Thymus (tissue), 11 donors: ENCODE measurements at regions not wholly inside any gene's neighbourhood (a gene's known extent, or its start where the extent isn't known, plus 50 kb on each side); places are given as distances from the start of the nearest gene placed in this dataset.

Source experiments
- DNase-seq, 9 donors: peaks; one replicate each; pipeline ENCODE4 v3.0.0-alpha.2; 2013; ENCODE audit warnings: low spot score in 9 of 9, low read depth in 6 of 9, missing footprints in 1 of 9
- H3K27ac ChIP-seq, 2 donors: one replicate each; pipeline ENCODE4 v1.5.1; 2013; ENCODE audit warnings: control low read depth in 1 of 2, low read depth in 1 of 2, low read length in 1 of 2, mild to moderate bottlenecking in 1 of 2, moderate library complexity in 1 of 2
- H3K27me3 ChIP-seq, 2 donors: one replicate each; pipeline ENCODE4 v1.5.1; 2013; ENCODE audit warnings: low read length in 1 of 2; ENCODE audit not compliant: control insufficient read depth in 2 of 2, insufficient read depth in 1 of 2
- H3K36me3 ChIP-seq, 2 donors: one replicate each; pipeline ENCODE4 v1.5.1; 2013; ENCODE audit warnings: low read length in 1 of 2, mild to moderate bottlenecking in 1 of 2, moderate library complexity in 1 of 2; ENCODE audit not compliant: control insufficient read depth in 2 of 2, insufficient read depth in 2 of 2
- H3K4me1 ChIP-seq, 2 donors: one replicate each; pipeline ENCODE4 v1.5.1; 2013; ENCODE audit warnings: low read length in 2 of 2; ENCODE audit not compliant: control insufficient read depth in 2 of 2, insufficient read depth in 2 of 2
- H3K4me3 ChIP-seq, 2 donors: one replicate each; pipeline ENCODE4 v1.5.1; 2013; ENCODE audit warnings: low read length in 2 of 2, control low read depth in 1 of 2, mild to moderate bottlenecking in 1 of 2
- H3K9me3 ChIP-seq, 2 donors: one replicate each; pipeline ENCODE4 v1.5.1; 2013; ENCODE audit warnings: low read length in 1 of 2, mild to moderate bottlenecking in 1 of 2; ENCODE audit not compliant: control insufficient read depth in 2 of 2, insufficient read depth in 1 of 2
- WGBS: extraction: QIAGEN DNeasy Blood & Tissue Kit; methylation state at CpG from one replicate; pipeline ENCODE4 v1.1.7; 2013; 5-methylcytosine and 5-hydroxymethylcytosine counted together
- donor health status: healthy.

DNA sequence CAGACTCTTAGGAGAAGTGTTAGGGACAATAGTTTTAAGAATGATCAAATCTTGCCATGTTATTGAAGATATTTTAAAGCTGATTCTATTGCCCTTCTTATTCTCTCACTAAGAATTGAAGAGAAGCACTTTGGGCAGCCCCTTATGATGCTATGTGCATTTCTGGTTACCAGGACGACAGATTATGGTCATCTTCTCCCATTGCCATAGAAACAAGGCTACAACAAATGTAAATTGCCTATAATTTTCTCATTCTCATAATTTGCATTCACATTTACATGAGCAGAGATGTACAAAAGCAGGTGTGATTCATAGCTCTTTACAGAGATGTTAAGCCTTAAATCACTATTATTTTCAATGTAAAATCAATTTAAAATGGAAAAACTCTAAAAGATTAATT lies 137.3 kb upstream of the PCDH9 start:
- Histone ChIP-seq H3K4me1 (no peaks in the 10 kb centered on the region), H3K27me3 (no peaks in the 10 kb centered on the region), H3K4me3 (no peak overlapping the region), H3K9me3 (no peaks in the 10 kb centered on the region), H3K36me3 (no peaks in the 10 kb centered on the region), H3K27ac (no peak overlapping the region)
- DNase-seq, result no peak
- WGBS, result 70% methylated on average over 1 of the region's 1 CpG

DNA sequence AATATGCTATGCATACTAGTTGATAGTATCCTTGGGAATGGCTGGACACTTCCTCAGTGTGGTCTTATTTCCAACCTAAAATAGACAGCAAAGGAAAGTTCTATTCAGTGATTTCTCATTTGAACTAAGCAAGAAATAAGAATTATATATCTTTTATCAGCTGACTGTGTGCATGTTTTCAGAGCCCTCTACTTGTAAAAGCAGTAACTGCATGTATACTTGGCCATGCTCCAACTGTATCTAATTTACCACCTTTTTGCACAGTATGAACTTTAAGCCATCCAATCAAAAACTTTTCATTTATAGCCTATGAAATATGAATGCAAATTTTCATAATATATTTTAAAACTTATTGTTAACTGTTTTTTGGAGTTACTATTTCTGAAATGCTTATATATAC lies 136.4 kb upstream of the PCDH9 start:
- Histone ChIP-seq H3K4me3 (no peak overlapping the region), H3K4me1 (no peaks in the 10 kb centered on the region), H3K36me3 (no peaks in the 10 kb centered on the region), H3K27ac (no peak overlapping the region), H3K27me3 (no peaks in the 10 kb centered on the region), H3K9me3 (no peaks in the 10 kb centered on the region)
- no peak for DNase-seq

DNA sequence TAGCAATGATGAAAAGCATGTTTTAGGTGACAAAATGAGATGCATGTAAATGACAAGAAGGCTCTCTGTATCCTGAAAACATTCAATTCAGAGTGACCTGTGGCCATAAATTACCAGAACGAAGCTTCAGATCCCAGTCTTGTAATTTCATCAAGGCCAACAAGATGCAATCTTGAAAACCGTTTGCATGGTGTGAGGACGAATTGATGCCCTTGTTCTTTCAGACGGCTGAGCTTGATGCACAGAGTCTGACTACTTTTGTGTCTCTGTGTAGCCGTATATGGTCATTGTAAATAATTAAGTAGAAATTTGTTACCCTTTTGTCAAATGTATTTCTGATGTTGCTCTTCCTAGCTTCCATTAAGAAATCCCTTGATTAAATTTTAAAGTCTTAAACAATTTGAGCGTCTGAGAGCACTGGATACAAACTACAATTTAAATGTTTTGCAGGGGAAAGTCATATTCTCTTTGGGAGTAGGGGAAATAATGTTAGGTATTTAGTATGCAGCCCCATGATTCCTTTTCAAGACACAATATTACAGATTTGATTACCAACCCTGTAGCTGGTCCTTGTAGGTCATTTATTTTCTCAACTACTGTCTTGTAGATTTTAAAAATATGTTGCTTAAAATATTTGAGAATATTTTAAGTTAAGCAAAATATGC lies 125.8 kb upstream of the PCDH9 start:
- WGBS, result 80% methylated on average over 6 of the region's 6 CpGs
- Histone ChIP-seq H3K9me3 (no peaks in the 10 kb centered on the region), H3K36me3 (no peaks in the 10 kb centered on the region), H3K27ac (no peak overlapping the region), H3K4me1 (no peaks in the 10 kb centered on the region), H3K27me3 (no peaks in the 10 kb centered on the region), H3K4me3 (no peak overlapping the region)
- DNase-seq, result no peak

DNA sequence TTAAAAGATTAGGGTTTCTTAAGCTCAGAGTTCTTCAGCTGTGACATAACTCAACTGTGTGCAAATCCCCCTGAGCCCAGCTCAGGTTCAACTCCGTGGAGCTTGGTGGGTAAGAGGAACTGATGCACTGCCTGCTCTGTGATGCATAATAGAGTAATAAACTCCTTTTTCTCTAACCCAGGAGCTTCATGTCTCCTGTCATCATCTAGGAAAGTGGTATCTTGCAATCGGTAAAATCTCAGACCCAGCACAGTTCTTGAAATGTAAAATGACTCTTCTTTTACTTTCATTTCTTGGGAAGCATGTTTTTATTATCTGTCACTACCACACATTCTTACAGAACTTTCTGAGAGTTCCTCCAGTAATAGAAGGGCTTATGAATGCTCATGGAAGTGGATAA lies 123.8 kb upstream of the PCDH9 start:
- Histone ChIP-seq H3K36me3 (no peaks in the 10 kb centered on the region), H3K4me1 (no peaks in the 10 kb centered on the region), H3K9me3 (no peaks in the 10 kb centered on the region), H3K4me3 (no peak overlapping the region), H3K27me3 (no peaks in the 10 kb centered on the region), H3K27ac (no peak overlapping the region)
- 77% methylated on average over 2 of the region's 2 CpGs for WGBS
- no peak for DNase-seq

DNA sequence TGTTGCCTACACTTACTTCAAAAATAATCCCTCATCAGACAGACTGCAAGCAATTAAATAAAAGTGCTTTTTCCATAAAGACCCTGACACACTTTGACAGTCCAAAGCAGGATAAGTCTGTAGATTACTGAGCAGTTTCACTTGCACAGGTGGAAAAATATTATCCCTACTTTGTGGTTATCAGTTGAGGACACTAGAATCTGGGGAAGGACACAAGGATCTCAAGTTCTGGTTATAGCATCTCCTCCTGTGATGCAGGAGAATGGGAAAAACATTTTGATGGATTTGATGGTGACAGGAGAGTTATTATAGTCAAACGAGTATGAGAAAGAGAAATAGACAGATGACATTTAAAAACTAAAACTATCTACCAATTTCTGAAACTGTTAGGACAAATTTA lies 122.9 kb upstream of the PCDH9 start:
- H3K27ac ChIP-seq, result no peak overlapping the region
- WGBS, result 83% methylated on average over 1 of the region's 1 CpG
- no peaks in the 10 kb centered on the region for H3K36me3 ChIP-seq
- H3K4me3 ChIP-seq, result no peak overlapping the region
- no peaks in the 10 kb centered on the region for H3K9me3 ChIP-seq
- no peak for DNase-seq
- H3K4me1 ChIP-seq, result no peaks in the 10 kb centered on the region
- H3K27me3 ChIP-seq, result no peaks in the 10 kb centered on the region

DNA sequence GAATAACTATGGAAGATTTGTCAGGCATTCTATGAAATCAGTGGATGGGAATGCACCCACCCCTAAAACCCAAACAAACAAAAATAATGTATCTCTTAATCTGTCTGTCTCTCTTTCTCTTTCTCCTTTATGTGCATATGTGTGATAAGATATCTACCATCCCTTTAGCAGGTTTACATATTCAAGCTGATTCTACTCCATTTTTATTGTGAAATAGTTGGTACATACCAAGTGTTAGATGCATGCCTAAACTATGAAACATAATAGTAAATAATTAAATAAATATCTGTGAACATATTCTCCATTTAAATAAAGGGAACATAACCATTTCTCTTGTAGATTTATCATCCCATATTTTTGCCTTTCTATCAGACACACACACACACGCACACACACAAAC lies 121.8 kb upstream of the PCDH9 start:
- H3K4me3 ChIP-seq, result no peak overlapping the region
- no peaks in the 10 kb centered on the region for H3K36me3 ChIP-seq
- 92% methylated on average over 1 of the region's 1 CpG for WGBS
- no peak for DNase-seq
- H3K27ac ChIP-seq, result no peak overlapping the region
- H3K4me1 ChIP-seq, result no peaks in the 10 kb centered on the region
- no peaks in the 10 kb centered on the region for H3K9me3 ChIP-seq
- H3K27me3 ChIP-seq, result no peaks in the 10 kb centered on the region

DNA sequence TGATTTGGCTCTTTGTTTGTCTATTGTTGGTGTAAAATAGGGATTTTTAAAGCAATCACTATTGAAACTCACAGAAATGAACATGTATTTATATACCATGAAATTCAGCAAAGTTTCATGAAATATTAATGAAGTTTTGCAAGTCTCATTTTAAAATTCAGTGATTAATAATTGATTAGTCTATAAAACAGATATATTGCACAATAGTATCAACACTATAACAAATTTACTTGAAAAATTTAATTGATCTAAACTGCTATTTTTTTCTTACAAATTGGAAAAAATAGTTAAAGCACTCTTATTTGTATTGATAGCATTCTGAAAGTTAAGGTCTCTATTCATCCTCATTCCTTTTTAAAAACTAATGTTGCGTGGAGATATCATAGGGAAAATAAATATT lies 121.0 kb upstream of the PCDH9 start:
- 98% methylated on average over 1 of the region's 1 CpG for WGBS
- Histone ChIP-seq H3K9me3 (no peaks in the 10 kb centered on the region), H3K27ac (no peak overlapping the region), H3K36me3 (no peaks in the 10 kb centered on the region), H3K4me1 (no peaks in the 10 kb centered on the region), H3K27me3 (no peaks in the 10 kb centered on the region), H3K4me3 (no peak overlapping the region)
- no peak for DNase-seq

DNA sequence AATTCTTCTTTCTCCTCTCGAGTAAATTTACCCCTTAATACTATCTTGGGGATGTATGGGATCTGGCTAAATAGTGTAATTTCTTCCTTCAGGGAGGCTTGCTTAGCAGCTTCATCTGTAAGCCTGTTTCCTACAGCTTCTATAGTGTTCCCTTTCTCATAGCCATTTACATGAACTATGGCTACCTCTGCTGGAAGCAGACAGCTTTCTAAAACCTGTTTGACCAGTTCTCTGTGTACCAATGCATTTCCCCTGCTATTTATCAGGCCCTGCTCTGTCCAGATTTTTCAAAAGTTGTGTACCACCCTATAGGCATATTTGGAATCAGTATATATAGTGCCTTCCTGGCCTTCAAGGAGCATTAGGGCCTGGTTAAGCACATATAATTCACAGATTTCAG lies 113.6 kb upstream of the PCDH9 start:
- Histone ChIP-seq H3K4me1 (no peaks in the 10 kb centered on the region), H3K36me3 (no peaks in the 10 kb centered on the region), H3K9me3 (no peaks in the 10 kb centered on the region), H3K4me3 (no peak overlapping the region), H3K27ac (no peak overlapping the region), H3K27me3 (no peaks in the 10 kb centered on the region)
- no peak for DNase-seq
- WGBS, result 94% methylated on average over 1 of the region's 1 CpG

DNA sequence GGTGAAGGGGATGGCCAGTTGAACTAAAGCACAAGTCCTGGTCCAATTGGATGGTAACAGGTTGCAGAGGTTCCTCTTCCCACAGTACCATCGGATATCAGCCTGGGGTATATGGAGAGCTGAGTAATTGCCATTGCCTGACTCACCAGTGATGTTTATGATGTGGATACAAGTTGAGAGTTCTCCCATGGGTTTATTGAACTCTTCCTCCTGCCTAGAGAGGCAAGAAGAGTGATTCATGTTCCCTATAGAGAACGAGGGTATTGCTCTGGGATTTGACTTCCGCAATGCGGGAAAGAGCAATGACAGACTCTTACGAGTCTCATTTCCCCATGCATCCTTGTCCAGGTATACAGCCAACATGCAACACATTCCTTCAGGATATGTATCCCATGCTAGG lies 111.3 kb upstream of the PCDH9 start:
- 76% methylated on average over 5 of the region's 5 CpGs for WGBS
- no peak overlapping the region for H3K4me3 ChIP-seq
- H3K9me3 ChIP-seq, result no peaks in the 10 kb centered on the region
- DNase-seq, result no peak
- no peaks in the 10 kb centered on the region for H3K27me3 ChIP-seq
- no peaks in the 10 kb centered on the region for H3K4me1 ChIP-seq
- H3K27ac ChIP-seq, result no peak overlapping the region
- H3K36me3 ChIP-seq, result no peaks in the 10 kb centered on the region

DNA sequence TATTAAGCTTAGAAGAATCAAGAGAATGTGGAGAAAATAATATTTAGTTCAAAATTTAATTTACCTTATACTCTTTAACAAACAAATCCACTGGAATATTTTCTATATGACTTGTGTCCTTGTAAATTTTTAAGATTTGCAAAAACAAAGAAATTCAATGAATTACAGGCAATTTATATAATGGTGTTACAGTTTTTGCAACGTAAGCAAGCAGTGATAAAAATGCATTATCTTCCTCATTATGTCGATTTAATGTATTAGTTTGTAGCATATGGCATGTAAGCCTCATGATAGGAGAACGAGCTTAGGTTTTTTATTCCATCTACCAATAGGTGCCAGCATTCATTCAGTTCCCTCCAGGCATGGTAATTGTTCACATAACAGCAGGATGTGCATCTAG lies 100.0 kb upstream of the PCDH9 start:
- Histone ChIP-seq H3K4me1 (no peaks in the 10 kb centered on the region), H3K36me3 (no peaks in the 10 kb centered on the region), H3K9me3 (no peaks in the 10 kb centered on the region), H3K27me3 (no peaks in the 10 kb centered on the region), H3K27ac (no peak overlapping the region), H3K4me3 (no peak overlapping the region)
- no peak for DNase-seq
- WGBS, result 91% methylated on average over 3 of the region's 3 CpGs
